HCT116 (cell line): ENCODE measurements at regions not wholly inside any gene's neighbourhood (a gene's known extent, or its start where the extent isn't known, plus 50 kb on each side); places are given as distances from the start of the nearest gene placed in this dataset.
A peak's percentile ranks its signal among the peaks of the same experiment; 100 is the strongest.

Experiments
- ATAC-seq: fragments of 200-7000 bp; cut with Tn5 transposase; 2 replicates; pipeline ENCODE4 v1.9.1; 2020; ENCODE audit warnings: mild to moderate bottlenecking, moderate library complexity
- BruUV-seq: library from RNA; stranded (reverse); fragments of 400-500 nt; replicated peaks from 2 replicates; lab custom pipeline; 2021; lab: Mats Ljungman, UMichigan
- CTCF ChIA-PET: fragments of 300-600 bp; sonication (Branson Sonifier 250); formaldehyde crosslinking; loops from one replicate; lab custom pipeline; 2021; ENCODE audit warnings: antibody characterized with exemption; lab: Charles Lee
- POLR2A ChIA-PET: fragments of 300-600, 350-600 bp; sonication (Branson Sonifier 250); formaldehyde crosslinking; loops from one replicate; lab custom pipeline; 2021; ENCODE audit warnings: antibody characterized with exemption; lab: Charles Lee
- RAD21 ChIA-PET, 2 experiments: fragments of 300-600 bp; sonication (Branson Sonifier 250); formaldehyde crosslinking; loops; one replicate each; lab custom pipeline; 2023; ENCODE audit warnings: low total read pairs in 2 of 2; ENCODE audit not compliant: uncharacterized antibody in 2 of 2, unreplicated experiment in 2 of 2, low non-redundant PET in 1 of 2; lab: Charles Lee
- DNase-seq: peaks from one replicate; pipeline ENCODE4 v3.0.0-alpha.2; 2010; ENCODE audit warnings: low read depth, low spot score
- H2AFZ ChIP-seq: fragments of 200-600 bp; shearing (Covaris generic), sonication (generic); 2 replicates; pipeline ENCODE4 v1.6.1; 2017; ENCODE audit warnings: low read depth, mixed run types, mixed read lengths, antibody characterized with exemption, low read length; ENCODE audit not compliant: poor library complexity, severe bottlenecking
- H3K27ac ChIP-seq: 2 replicates; pipeline ENCODE4 v1.5.1; 2012; ENCODE audit warnings: low read depth, low read length
- H3K27me3 ChIP-seq: fragments of 200-600 bp; sonication (generic); 2 replicates; pipeline ENCODE4 v1.6.1; 2016; ENCODE audit warnings: mixed run types, low read length, mixed read lengths; ENCODE audit not compliant: insufficient read depth
- H3K36me3 ChIP-seq, 2 experiments: fragments of 200-500 bp in 1 of 2; fragments of 200-600 bp in 1 of 2; sonication (Bioruptor generic) in 1 of 2; sonication (generic) in 1 of 2; 2 replicates each; pipeline versions ENCODE4 v1.5.1 to v1.6.1; 2014 to 2016; ENCODE audit warnings: low read length in 2 of 2, inconsistent platforms in 1 of 2, mixed read lengths in 1 of 2, mixed run types in 1 of 2; ENCODE audit not compliant: insufficient read depth in 2 of 2, control insufficient read depth in 1 of 2
- H3K4me1 ChIP-seq, 2 experiments: fragments of 200-600 bp in 1 of 2; sonication (generic) in 1 of 2; 2 replicates each; pipeline versions ENCODE4 v1.5.1 to v1.6.1; 2012 to 2017; ENCODE audit warnings: low read length in 2 of 2, inconsistent platforms in 1 of 2, mild to moderate bottlenecking in 1 of 2, mixed read lengths in 1 of 2, mixed run types in 1 of 2, moderate library complexity in 1 of 2; ENCODE audit not compliant: insufficient read depth in 2 of 2, control insufficient read depth in 1 of 2
- H3K4me2 ChIP-seq: fragments of 200-600 bp; sonication (generic); 2 replicates; pipeline ENCODE4 v1.6.1; 2017; ENCODE audit warnings: mixed run types, low read length, mixed read lengths
- H3K4me3 ChIP-seq, 2 experiments: fragments of 200-600 bp in 1 of 2; sonication (generic) in 1 of 2; replicated peaks in 1 of 2; 2 replicates each; pipeline ENCODE4 v1.5.1; 2011 to 2016; ENCODE audit warnings: low read length in 2 of 2, control low read depth in 1 of 2, low read depth in 1 of 2, mild to moderate bottlenecking in 1 of 2, mixed read lengths in 1 of 2, mixed run types in 1 of 2
- H3K79me2 ChIP-seq: fragments of 200-600 bp; sonication (generic); 2 replicates; pipeline ENCODE4 v1.6.1; 2017; ENCODE audit warnings: mild to moderate bottlenecking, mixed run types, low read length, moderate library complexity, mixed read lengths; ENCODE audit not compliant: insufficient read depth
- H3K9ac ChIP-seq: fragments of 200-600 bp; sonication (generic); 2 replicates; pipeline ENCODE4 v1.6.1; 2016; ENCODE audit warnings: low read length, mixed read lengths
- H3K9me2 ChIP-seq: fragments of 200-600 bp; sonication (generic), shearing (Covaris generic); 2 replicates; pipeline ENCODE4 v1.6.1; 2017; ENCODE audit warnings: mixed run types, mild to moderate bottlenecking, moderate library complexity; ENCODE audit not compliant: insufficient read depth
- H3K9me3 ChIP-seq, 2 experiments: fragments of 200-500 bp in 1 of 2; fragments of 200-600 bp in 1 of 2; sonication (Bioruptor generic) in 1 of 2; sonication (generic) in 1 of 2; 2 replicates each; pipeline ENCODE4 v1.6.1; 2014 to 2017; ENCODE audit warnings: low read length in 2 of 2, mixed read lengths in 2 of 2, inconsistent platforms in 1 of 2, low read depth in 1 of 2, mild to moderate bottlenecking in 1 of 2, mixed run types in 1 of 2, moderate library complexity in 1 of 2; ENCODE audit not compliant: control insufficient read depth in 1 of 2, insufficient read depth in 1 of 2
- H4K20me1 ChIP-seq: fragments of 200-600 bp; sonication (generic), shearing (Covaris generic); 2 replicates; pipeline ENCODE4 v1.6.1; 2017; ENCODE audit warnings: mixed run types, mild to moderate bottlenecking, moderate library complexity; ENCODE audit not compliant: insufficient read depth
- CBX3 ChIP-seq: IDR thresholded peaks from 2 replicates; pipeline ENCODE4 v1.6.1; 2012; ENCODE audit warnings: low read depth
- CEBPB ChIP-seq: IDR thresholded peaks from 2 replicates; pipeline ENCODE4 v1.6.1; 2012; ENCODE audit warnings: low read depth
- EZH2 ChIP-seq: fragments of 200-600 bp; sonication (generic); IDR thresholded peaks from 2 replicates; pipeline ENCODE4 v1.6.1; 2017; ENCODE audit warnings: antibody characterized with exemption, mixed run types
- EZH2phosphoT487 ChIP-seq: fragments of 200-600 bp; IDR thresholded peaks from 2 replicates; pipeline ENCODE4 v1.6.1; 2018; ENCODE audit warnings: antibody characterized with exemption, borderline replicate concordance
- FOSL1 ChIP-seq: IDR thresholded peaks from 2 replicates; pipeline ENCODE4 v1.6.1; 2012; ENCODE audit warnings: low read depth
- JUND ChIP-seq: IDR thresholded peaks from 2 replicates; pipeline ENCODE4 v1.6.1; 2012
- POLR2A ChIP-seq: IDR thresholded peaks from 2 replicates; pipeline ENCODE4 v1.7.0; 2011; ENCODE audit warnings: borderline replicate concordance; ENCODE audit not compliant: insufficient read depth, insufficient read length; ENCODE audit errors: extremely low read depth
- POLR2AphosphoS5 ChIP-seq: IDR thresholded peaks from 2 replicates; pipeline ENCODE4 v1.6.1; 2011; ENCODE audit warnings: mild to moderate bottlenecking, low read depth, low read length, moderate library complexity
- RAD21 ChIP-seq: IDR thresholded peaks from 2 replicates; pipeline ENCODE4 v1.6.1; 2012; ENCODE audit warnings: low read depth, mild to moderate bottlenecking
- SIN3A ChIP-seq: IDR thresholded peaks from 2 replicates; pipeline ENCODE4 v1.6.1; 2012; ENCODE audit warnings: low read depth
- SP1 ChIP-seq: IDR thresholded peaks from 2 replicates; pipeline ENCODE4 v1.6.1; 2012; ENCODE audit warnings: low read depth
- SRF ChIP-seq: IDR thresholded peaks from 2 replicates; pipeline ENCODE4 v1.6.1; 2012; ENCODE audit warnings: low read depth
- TCF7L2 ChIP-seq: IDR thresholded peaks from 2 replicates; pipeline ENCODE4 v1.7.0; 2011; ENCODE audit warnings: borderline replicate concordance, inconsistent platforms; ENCODE audit not compliant: insufficient read depth, insufficient read length; ENCODE audit errors: extremely low read depth
- YY1 ChIP-seq: IDR thresholded peaks from 2 replicates; pipeline ENCODE4 v1.6.1; 2011; ENCODE audit warnings: low read length, low read depth, moderate library complexity, mild to moderate bottlenecking; ENCODE audit not compliant: insufficient replicate concordance; ENCODE audit errors: extremely low read depth
- ZFX ChIP-seq: fragments of 450-650 bp; IDR thresholded peaks from 2 replicates; pipeline ENCODE4 v1.6.1; 2017
- intact Hi-C: fragments of 100-400 bp; cut with micrococcal nuclease; formaldehyde crosslinking; loops from 2 replicates; pipeline ENCODE4 v1.10.0; 2022
- TF ChIP-seq, protein P1 (sequence below): IDR thresholded peaks from 2 replicates; pipeline ENCODE4 v1.6.1; 2011; ENCODE audit warnings: mild to moderate bottlenecking, low read length, moderate library complexity; ENCODE audit not compliant: insufficient replicate concordance; ENCODE audit errors: extremely low read depth

DNA sequence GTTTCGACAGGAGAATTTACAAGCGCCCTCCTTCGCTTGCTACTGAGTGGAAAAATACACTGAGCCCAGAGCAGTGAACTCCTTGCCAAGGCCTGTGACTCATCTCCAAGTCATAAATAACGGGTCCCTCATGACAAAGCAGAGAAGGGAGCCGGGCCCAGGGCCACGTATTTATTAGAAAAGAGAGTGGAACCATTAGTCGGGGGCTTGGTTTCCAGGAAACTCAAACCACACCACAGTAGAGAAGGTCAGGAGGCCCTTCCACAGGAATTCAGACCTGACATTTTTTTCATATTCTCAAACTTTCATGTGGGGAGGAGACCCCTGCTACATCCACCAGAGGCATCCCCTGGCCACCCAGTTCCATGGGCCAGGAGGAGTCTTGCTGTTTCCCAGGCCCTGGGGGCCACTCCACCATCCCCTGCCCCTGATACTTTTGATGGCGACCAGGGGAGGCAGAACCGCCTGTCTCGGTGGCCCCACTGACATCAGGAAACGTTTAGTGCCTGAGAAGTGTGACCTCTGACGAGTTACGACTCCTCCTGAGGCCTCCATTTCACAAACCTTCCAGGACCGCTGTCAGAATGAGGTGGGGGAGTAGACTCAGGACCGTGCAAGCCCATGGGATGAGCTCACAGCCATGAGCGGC, 289.7 kb downstream of the DYSF start:
- peak overlapping the region; percentile 76 for H2AFZ ChIP-seq
- ChIA-PET POLR2A (no interaction called here), CTCF (no interaction called here), RAD21 (interaction anchor here in 1 of 2 experiments (0.6 kb wide), 1 partner anchor 55 kb away, joined by 3 read pairs; no protein-coding TSS in a partner anchor)
- H3K4me1 ChIP-seq, result peaks cover 47 to 51% of the 10 kb centered on the region in 2 experiments
- H3K36me3 ChIP-seq, result no peaks in the 10 kb centered on the region
- H3K9me3 ChIP-seq, result no peaks in the 10 kb centered on the region
- peak overlapping the region; percentile 67 for H3K4me2 ChIP-seq
- no peaks in the 10 kb centered on the region for H4K20me1 ChIP-seq
- H3K27ac ChIP-seq, result peak overlapping the region; percentile 54
- DNase-seq (peak; percentile 74), ATAC-seq (peak; percentile 84)
- no peak overlapping the region for H3K4me3 ChIP-seq
- no peaks in the 10 kb centered on the region for H3K79me2 ChIP-seq
- H3K9ac ChIP-seq, result peak overlapping the region; percentile 26; the same call in 1 of the 2 replicates
- TF ChIP-seq SIN3A (peak; percentile 91; the same call in 1 of the 2 replicates), EZH2 (no peak), RAD21 (peak; percentile 12; the same call in 1 of the 2 replicates), TCF7L2 (peak; percentile 26), JUND (peak; percentile 94), YY1 (peak; percentile 28), ZFX (no peak), CEBPB (no peak), FOSL1 (peak; percentile 99), SRF (peak; percentile 52; the same call in 1 of the 2 replicates), POLR2AphosphoS5 (peak; percentile 71; the same call in 1 of the 2 replicates), CBX3 (0 out of 2 replicates have a peak, but pooled peaks have one; percentile 67), EZH2phosphoT487 (no peak), SP1 (peak; percentile 88), POLR2A (no peak)
- TF ChIP-seq, protein P1, sequence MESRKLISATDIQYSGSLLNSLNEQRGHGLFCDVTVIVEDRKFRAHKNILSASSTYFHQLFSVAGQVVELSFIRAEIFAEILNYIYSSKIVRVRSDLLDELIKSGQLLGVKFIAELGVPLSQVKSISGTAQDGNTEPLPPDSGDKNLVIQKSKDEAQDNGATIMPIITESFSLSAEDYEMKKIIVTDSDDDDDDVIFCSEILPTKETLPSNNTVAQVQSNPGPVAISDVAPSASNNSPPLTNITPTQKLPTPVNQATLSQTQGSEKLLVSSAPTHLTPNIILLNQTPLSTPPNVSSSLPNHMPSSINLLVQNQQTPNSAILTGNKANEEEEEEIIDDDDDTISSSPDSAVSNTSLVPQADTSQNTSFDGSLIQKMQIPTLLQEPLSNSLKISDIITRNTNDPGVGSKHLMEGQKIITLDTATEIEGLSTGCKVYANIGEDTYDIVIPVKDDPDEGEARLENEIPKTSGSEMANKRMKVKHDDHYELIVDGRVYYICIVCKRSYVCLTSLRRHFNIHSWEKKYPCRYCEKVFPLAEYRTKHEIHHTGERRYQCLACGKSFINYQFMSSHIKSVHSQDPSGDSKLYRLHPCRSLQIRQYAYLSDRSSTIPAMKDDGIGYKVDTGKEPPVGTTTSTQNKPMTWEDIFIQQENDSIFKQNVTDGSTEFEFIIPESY, result peak; percentile 62
- no TSS peak for BruUV-seq
- H3K9me2 ChIP-seq, result no peaks in the 10 kb centered on the region
- intact Hi-C loops, result no loop called here
- H3K27me3 ChIP-seq, result no peaks in the 10 kb centered on the region
